ENCODE measurements at regions not wholly inside any gene's neighbourhood (a gene's known extent, or its start where the extent isn't known, plus 50 kb on each side); places are given as distances from the start of the nearest gene placed in this dataset.
"Not testable (repeated sequence)": the region's sequence is repeated elsewhere in the genome, so short reads cannot be mapped to it uniquely, and the experiment has no call there.

DNA sequence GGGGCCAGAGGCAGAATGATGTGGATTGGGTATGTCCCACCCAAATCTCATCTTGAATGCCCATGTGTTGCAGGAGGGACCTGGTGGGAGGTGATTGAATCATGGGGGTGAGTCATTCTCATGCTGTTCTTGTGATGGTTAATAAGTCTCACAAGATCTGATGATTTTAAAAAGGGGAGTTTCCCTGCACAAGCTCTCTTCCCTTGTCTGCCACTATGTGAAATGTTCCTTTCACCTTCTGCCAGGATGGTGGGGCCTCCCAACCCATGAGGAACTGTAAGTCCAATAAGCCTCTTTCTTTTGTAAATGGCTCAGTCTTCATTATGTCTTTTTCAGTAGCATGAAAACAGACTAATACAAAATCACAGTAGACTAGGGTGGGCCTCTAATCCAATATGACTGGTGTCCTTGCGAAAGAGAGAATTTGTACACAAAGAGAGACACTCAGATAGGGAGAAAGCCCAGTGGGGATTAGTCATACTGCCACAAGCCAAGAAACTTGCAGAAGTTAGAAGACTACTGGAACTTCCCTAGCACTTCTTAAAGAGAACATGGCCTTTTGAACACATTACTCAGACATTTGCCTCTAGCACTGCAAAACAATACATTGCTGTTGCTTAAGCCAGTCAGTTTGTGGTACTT lies 68.4 kb downstream of the ANXA1 start:
- DNase-seq, result no peak

DNA sequence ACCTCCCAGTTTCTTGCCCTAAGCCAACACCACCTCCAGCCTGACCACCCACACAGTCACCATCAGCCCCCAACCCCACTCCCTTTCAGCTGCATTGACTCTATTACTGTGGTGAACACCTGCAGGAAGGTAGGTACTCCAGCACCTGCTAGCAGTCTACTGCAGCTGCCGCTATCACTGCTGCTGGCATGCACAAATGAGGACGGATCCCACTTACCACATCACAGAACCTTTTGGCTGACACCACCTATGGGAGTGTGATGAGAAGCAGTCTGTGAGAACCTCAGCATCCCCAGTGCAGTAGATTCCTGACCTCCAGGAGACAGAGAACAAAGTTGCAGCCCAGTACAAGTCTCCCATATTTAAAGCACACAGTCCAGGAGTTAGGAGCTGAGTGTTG lies 71.9 kb downstream of the ANXA1 start:
- no peak for DNase-seq

DNA sequence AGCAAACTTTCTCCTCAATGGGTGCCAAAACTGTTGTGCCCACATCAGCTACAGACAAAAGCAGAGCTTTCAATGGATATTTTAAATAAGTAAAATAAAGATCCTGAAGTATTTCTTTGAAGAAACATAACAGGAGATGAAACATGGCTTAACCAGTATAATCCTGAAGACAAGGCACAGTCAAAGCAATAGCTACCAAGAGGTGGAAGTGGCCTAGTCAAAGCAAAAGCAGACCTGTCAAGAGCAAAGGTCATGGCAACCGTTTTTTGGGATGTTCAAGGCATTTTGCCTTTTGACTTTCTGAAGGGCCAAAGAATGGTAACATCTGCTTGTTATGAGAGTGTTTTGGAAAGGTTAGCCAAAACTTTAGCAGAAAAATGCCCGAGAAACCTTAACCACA lies 77.9 kb downstream of the ANXA1 start:
- DNase-seq, result no peak

DNA sequence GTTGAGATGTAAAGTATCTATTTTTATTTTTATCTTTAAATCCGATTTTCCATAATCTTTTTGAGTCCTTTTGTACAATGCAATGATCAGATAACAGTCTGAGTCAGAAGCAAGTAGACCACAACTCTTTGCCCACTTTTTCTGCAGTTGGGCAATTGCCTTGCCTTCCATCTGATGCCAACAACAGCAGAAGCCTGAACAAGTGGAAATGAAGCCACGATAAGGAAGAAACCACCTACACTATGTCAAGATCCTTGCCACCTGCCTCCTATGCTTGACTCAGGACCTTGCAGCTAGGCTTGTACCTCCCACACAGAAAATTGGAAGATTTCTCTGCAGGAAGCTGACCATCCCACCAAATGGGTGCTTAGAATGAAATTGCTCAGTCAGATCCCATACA lies 78.6 kb downstream of the ANXA1 start:
- no peak for DNase-seq

DNA sequence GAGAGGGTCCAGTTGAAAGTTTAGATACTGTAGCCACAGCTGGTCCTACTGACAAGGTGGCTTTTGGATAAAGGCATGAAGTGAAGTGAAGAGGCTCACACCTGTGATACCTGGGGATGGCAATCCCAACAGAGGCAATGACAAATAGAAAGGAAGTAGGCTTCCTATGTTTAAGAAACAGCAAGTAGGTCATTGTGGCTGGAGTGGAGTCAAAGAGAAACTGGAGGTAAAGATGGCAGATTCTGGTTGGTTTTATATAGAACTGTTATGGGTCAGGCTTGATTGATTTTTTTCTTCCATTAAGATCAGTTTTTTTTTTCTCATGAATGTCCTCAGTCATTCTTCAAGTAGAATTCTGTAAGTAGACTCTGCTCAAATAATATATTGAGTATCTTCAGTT lies 79.5 kb downstream of the ANXA1 start:
- no peak for DNase-seq

DNA sequence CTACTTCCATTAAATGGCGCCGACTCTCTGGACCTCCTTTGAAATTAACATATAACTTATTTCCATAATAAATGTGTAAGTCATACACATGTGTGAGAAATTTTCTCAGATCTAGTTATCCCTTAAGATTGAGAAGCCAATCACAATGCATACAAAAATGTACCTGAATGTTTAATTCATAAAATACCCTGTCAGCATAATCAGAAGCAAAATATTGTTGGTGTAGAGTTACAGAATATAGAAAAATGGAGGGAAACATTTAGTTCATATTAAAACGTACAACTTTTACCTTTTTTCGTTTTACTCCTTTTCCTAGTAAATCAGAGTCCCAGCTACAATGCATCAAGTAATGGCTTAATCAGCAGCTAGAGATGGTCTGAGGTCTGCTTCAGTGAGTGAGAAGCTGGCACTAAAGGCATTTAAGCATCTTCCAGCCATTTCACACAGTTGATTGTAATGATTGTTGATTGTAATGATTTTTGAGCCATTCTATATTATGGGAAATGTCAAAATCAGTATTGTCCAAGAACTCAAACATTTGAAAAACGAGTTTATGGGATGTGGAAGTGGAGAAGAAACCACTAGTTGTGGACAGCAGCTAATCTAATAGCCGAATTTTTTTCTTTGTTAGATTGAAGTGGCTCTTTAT lies 81.8 kb downstream of the ANXA1 start:
- DNase-seq, result no peak

DNA sequence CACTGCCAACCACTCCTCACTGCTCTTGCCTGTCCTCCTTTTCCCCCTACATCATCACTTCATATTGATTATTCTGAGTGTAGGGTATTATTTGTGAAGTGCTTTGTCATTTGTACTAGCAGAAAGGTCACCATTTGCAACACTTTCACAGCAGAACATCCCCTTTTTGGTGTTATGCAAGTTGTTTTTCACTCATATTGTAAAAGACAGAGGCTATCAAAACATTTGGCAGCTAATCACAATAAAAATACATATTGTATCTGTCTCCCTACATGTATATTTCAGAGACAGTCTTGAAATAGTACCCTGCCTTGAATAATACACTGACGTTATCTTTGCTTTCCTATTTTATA lies 82.3 kb downstream of the ANXA1 start:
- DNase-seq, result no peak

DNA sequence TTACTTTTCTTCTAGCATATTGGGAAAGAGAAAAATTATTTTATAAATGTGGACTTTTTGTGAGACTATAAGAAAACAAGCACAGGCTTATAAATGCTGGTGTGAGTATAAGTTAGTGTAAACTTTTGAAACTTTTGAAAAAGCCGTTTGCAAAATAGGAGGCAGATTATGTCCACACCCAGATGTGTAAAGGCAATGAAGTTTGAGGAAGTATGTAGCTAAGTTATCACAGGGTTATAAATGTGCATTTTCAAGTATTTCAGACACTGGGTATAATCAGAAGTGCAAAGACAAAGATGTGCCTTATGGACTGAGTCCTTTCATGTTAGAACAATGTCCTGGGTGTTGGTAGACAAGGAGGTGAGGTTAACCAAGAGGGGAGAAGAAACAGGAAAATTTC lies 85.5 kb downstream of the ANXA1 start:
- no peak for DNase-seq

DNA sequence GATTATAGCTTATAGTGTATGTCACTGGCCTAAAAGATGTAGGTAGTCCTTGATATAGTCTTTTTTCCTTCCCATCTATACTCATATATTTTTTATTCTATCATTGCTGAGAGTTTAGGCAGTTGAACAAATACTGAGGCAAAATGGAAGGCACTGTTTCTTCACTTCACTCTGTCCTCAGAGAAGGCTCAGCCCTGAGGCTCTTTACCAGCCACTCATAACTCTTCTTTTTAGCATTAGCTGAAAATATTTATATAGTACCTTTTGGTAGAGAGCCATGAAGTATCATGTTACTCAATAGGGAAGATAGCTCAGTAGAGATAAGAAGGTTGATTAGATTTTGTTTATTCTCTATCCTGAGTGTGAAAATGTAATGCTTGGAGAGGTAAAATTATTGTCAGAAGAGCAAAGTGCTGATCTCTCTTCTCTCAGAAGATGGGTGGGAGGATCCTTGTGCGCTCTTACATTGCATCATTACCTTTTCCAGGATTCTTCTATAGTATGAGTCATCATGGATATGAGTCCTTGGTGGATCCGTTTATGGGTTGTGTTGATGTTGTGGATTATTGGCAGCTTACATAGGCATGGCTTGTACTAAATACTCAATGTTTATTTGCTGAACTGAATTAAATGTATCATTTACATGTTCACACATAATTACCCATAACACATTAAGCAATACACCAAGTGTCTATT lies 88.1 kb downstream of the ANXA1 start:
- DNase-seq, result no peak

DNA sequence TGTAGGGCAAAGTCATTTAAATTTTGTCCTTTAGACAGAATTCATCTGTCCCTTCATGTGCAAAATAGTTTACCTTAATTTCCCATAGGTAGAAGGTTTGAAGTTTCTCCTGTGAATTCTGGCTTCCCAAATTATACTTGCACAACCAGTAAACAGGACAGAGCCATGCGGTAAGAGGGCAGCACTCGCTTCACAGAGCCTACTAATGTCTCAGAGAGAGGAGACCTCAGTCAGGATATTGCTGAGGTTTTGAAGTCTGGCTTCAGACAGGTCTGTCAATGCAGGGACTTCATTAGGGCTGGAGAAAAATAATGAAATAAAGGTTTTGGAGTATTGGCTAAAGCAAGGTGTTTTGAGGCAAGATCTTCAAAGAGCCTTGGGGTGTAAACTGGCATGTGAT lies 91.4 kb downstream of the ANXA1 start:
- DNase-seq, result no peak

DNA sequence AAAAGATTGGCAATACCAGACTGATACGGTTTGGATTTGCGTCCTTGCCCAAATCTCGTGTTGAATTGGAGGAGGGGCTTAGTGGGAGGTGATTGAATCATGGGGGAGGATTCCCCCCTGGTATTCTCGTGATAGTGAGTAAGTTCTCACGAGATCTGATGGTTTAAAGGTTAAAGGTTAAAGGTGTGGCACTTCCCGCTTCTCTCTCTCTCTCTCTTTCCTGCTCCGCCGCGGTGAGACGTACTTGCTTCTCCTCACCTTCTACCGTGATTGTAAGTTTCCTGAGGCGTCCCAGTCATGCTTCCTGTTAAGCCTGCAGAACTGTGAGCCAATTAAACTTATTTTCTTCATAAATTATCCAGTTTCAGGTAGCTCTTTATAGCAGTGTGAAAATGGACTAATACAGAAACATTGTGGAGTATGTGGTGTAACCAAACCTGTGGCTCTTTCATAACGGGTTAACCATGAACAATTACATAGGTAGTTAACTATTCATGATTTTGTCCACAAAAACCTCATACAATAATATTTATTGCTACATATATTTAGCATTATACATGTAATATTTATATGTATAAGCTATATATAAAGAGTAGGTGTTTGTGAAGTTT lies 107.5 kb downstream of the ANXA1 start:
- no peak for DNase-seq

DNA sequence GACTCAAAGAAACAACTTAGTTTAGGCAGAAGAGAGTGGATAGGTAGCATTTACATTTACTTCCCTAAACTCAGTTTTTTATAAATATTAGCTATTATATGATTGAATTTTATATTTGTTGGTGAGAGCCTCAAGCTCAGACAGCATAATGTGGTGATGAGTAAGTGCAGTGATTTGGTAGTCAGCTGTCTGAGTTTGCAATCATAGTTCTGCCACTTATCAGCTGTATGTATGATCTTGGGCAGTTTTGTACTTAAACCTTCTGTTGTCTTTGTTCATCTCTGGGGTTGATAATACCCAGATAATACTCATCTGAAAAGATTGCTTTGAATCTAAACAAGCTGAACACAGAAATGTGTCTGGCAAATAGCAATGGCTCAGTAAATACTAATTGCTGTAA lies 108.8 kb downstream of the ANXA1 start:
- DNase-seq, result no peak

DNA sequence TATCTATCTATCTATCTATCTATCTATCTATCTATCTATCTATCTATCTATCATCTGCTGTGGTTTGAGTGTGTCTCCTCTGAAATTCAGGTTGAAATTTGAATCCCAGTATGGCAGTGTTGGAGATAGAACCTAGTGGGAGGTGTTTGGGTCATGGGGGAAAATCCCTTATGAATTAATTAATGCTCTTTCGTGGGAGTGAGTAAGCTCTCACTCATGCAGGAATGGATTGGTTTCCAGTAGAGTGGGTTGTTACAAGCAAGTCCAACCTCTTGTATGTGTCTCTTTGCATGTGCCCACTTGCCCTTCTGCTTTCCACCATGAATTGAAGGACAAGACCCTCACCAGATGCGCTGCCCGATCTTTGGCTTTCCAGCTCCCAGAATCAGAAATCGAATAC lies 113.0 kb downstream of the ANXA1 start:
- DNase-seq, result no peak

DNA sequence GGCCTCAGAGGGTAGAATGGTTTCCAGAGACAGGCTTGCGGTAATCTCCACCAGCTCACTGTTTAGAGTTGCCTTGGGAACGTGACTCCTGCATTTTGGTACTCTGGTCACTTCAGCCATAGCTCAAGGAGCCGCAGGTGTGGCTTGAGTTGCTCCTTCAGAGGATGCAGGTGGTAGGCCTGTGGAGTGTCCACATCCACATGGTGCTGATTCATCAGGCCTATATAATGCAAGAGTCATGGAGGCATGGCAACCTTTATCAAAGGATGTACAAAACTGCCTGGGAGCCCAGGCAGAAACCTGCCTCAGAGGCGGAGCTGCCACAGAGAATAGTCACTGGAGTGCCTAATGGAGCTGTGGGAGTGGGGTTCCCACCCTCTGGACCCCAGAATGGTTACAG lies 114.2 kb downstream of the ANXA1 start:
- no peak for DNase-seq

DNA sequence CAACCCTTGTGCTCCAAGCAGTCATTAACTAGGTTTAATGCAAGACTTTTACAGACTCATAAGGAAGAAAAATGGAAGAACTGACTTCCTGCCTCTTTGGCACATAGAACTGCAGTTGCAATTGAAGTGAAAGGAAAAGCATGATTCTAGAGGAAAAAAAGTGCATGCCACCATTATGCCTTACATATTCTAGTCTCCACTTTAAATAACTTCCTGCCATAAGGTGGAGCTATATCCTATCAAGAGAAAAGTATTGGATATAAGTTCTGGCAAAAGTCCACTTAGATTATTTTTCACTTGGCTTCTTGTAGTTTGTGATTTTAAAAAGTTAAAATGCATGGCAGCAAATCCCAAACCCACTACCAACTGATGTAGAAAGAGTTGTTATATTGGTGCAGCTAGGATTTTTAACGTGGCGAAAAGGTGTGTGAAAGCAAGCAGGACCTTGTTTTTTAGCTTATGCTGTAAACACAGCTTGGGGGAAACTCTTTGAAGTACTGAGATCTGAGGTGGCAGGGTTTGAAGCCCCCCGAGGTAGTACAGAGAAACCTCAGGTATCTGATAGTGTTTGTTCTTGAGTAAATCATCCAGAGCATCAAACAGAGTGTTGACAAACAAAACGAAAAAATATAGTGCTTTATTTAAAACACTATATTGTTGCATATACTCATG lies 117.9 kb downstream of the ANXA1 start:
- DNase-seq, result peak; percentile 2

DNA sequence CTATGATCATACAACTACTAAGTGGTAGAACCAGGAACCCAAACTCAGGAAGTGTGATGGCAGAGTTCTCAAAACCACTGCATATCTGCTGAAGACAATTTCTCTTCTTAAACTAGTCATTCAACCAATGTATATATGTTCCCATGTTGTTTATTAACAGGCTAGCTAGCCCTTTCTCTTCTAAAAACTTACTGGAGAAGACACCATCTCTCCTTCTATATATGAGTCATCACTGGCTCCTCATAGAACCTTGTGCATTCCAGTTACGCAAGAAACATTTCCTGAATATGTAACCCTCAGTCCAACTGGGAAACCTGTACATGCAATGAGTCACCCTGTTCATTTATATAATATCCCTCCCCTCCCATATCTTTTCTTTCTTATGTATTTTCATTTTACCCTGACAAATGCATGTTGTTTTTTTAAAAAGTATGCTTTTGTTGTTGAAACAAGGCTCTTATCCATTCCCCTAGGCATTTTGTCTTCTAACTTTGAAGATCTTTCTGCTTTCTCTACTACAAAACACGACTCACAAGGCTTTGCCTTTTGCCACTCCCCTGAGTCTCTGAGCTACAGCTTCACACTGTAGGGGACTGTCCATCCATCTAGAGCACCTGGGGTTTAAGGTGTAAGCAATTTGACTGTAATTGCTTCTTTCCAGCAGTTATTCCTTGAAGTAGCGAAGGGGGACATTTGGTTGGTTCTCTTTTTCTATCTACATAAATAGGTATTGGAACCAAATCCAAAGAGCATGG lies 119.5 kb downstream of the ANXA1 start:
- DNase-seq, result no peak

DNA sequence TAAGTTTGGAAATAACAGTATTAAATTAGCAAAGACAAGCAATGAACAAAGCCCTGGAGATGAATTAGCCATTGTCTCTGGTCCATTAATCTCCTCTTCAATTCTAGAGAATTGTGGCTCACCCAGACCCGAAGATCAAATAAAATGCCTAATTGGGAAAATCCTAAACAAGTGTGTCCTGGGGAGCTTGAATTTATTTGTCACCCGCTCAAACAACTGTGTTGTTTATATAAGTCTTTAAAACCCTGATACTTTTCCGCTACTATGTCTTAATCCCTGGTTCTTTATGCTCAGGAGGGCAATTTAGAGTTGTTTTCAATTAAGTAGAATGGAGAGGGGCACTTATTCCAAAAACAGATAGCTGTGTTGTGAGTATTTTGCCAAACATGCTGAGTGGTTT lies 128.4 kb downstream of the ANXA1 start:
- no peak for DNase-seq

DNA sequence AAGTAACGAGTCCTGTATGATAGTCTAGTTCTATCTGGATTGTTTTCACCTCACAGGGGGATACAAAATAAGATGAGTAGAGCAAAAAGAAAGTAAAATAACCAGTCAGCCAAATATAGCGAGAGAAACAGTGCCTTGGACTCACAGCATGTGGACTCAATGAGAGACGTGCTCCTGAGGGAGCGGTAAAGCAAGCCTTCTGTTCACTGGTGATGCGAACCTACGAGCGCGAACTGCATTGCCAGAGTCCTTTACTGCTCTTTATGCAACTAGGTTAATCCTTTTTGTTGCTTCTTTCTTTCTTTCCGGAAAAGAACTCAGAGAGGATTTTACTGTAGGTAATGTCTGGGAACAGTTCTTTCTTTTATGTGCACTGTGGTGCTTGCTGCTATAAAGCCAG lies 132.7 kb downstream of the ANXA1 start:
- DNase-seq, result no peak

DNA sequence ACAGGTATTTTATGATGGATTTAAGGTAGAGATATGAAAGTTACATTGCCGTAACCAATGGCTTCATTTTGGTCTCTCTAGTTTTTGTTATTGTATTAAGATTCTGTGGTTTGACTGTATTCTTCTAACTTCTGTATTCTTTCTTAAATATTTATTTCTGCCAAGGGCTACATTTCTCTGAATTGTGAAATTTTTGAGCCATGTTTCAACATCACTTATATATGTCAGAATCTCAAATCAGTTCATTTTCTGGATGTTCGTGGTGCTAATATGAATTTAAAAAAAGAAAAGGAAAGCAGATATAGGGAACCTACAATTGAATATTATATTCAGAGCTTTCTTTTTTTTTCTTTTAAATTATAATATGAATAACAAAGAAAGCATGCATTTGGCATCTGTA lies 142.7 kb downstream of the ANXA1 start:
- no peak for DNase-seq

DNA sequence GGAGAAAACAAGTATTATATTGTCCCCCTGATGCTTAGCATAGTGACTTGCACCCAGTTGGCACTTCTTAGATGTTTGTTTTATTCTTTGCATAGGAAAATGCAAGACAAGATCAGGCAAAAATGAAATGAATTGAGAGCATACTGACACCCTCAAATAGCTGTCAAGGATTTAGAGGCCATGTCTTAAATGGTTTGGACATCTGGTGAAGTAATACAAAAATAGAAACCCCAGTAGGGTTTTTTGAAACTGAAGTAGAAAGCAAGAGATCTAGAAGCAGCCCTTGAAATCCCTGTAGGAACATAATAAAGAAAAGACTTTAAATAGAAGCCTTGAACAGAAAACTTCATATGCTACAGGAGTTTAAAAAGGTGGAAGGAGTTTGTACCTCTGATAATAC lies 174.3 kb downstream of the ANXA1 start:
- DNase-seq, result no peak

DNA sequence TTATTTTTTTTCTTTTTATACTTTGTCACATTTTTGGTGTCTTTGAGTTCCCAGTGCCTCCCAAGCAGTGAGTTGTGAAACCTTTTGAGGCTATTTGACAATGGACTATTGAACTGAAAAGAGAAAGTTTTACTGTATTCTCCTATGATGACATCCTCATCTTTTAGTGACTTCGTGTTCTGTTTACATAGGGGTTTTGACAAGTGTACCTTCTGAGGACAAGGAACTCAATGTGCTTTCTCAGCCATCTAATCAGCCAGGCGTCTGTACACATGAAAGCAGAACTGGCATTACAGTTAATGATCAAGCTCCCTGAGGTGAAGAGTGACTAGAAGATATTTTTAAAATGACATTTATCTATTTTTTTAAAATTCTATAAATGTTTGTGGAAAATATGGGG lies 175.5 kb downstream of the ANXA1 start:
- DNase-seq, result no peak

DNA sequence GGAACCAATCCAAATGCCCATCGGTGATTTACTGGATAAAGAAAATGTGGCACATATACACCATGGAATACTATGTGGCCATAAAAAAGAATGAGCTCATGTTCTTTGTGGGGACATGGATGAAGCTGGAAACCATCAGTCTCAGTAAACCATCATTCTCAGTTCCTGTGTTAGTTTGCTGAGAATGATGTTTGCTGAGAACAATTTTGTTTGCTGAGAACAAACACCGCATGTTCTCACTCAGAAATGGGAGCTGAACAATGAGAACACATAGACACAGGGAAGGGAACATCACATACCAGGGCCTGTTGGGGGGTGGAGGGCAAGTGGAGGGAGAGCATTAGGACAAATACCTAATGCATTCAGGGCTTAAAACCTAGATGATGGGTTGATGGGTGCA lies 185.5 kb downstream of the ANXA1 start:
- DNase-seq, result not testable (repeated sequence)

Data from right kidney (tissue), 1 donor.